Hepatocyte (in vitro differentiated cells): ENCODE measurements at regions not wholly inside any gene's neighbourhood (a gene's known extent, or its start where the extent isn't known, plus 50 kb on each side); places are given as distances from the start of the nearest gene placed in this dataset.

Experiments used
- EZH2 ChIP-seq: fragments of 200-600 bp; sonication (generic); IDR thresholded peaks from 2 replicates; pipeline ENCODE4 v1.6.1; 2016; ENCODE audit warnings: antibody characterized with exemption, mild to moderate bottlenecking, borderline replicate concordance
- EZH2phosphoT487 ChIP-seq: fragments of 200-600 bp; sonication (generic); IDR thresholded peaks from one replicate; pipeline ENCODE4 v1.6.1; 2018; ENCODE audit warnings: antibody characterized with exemption, mild to moderate bottlenecking, low read depth, moderate library complexity; ENCODE audit not compliant: unreplicated experiment, severe bottlenecking
- TF ChIP-seq, protein P1 (sequence below): fragments of 200-600 bp; sonication (generic); IDR thresholded peaks from 2 replicates; pipeline ENCODE4 v1.5.1; 2016; ENCODE audit warnings: antibody characterized with exemption, mild to moderate bottlenecking; ENCODE audit not compliant: poor library complexity

DNA sequence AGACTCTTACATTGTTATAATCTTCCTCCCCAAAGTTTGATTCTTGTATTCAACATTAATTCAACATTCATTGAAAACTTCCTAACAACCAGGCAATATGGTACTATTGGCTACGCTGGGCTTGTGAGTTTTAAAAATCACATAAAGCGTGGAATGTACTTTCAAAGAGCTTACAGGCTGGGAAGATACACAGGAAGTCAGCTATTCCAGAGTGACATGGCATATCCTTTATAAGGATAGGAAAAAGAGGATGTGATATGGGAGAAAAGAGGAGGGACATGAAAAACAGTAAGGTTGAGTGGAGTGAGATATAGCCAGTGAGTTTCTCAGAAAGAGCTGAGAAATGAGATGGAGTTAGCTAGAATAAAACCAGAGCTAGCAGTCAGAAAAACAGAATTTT, 103.6 kb upstream of the ATF7IP start:
- TF ChIP-seq, protein P1, sequence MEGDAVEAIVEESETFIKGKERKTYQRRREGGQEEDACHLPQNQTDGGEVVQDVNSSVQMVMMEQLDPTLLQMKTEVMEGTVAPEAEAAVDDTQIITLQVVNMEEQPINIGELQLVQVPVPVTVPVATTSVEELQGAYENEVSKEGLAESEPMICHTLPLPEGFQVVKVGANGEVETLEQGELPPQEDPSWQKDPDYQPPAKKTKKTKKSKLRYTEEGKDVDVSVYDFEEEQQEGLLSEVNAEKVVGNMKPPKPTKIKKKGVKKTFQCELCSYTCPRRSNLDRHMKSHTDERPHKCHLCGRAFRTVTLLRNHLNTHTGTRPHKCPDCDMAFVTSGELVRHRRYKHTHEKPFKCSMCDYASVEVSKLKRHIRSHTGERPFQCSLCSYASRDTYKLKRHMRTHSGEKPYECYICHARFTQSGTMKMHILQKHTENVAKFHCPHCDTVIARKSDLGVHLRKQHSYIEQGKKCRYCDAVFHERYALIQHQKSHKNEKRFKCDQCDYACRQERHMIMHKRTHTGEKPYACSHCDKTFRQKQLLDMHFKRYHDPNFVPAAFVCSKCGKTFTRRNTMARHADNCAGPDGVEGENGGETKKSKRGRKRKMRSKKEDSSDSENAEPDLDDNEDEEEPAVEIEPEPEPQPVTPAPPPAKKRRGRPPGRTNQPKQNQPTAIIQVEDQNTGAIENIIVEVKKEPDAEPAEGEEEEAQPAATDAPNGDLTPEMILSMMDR, result no peak
- TF ChIP-seq EZH2phosphoT487 (no peak), EZH2 (no peak)
